WTC11 (cell line): ENCODE measurements at regions not wholly inside any gene's neighbourhood (a gene's known extent, or its start where the extent isn't known, plus 50 kb on each side); places are given as distances from the start of the nearest gene placed in this dataset.

ENCODE experiments used
- ATAC-seq: fragments of 200-7000 bp; cut with Tn5 transposase; 2 replicates; pipeline ENCODE4 v1.10.0; 2021; ENCODE audit warnings: mild to moderate bottlenecking, moderate library complexity
- CTCF ChIA-PET: fragments of 300-600 bp; sonication (Branson Sonifier 250); formaldehyde crosslinking; loops from one replicate; lab custom pipeline; 2021; ENCODE audit warnings: antibody characterized with exemption; lab: Charles Lee
- POLR2A ChIA-PET: fragments of 350-600 bp; sonication (Branson Sonifier 250); formaldehyde crosslinking; loops from one replicate; lab custom pipeline; 2021; ENCODE audit warnings: antibody characterized with exemption; lab: Charles Lee
- DNase-seq: peaks from one replicate; pipeline ENCODE4 v3.0.0; 2021; ENCODE audit warnings: low spot score
- H3K27ac Mint-ChIP-seq: 2 replicates; pipeline ENCODE4 v1.8.0; 2021; ENCODE audit warnings: mixed read lengths
- H3K27me3 Mint-ChIP-seq: 2 replicates; pipeline ENCODE4 v1.8.0; 2021; ENCODE audit warnings: low read depth, mild to moderate bottlenecking, moderate library complexity, mixed read lengths
- H3K36me3 Mint-ChIP-seq: 2 replicates; pipeline ENCODE4 v1.8.0; 2021; ENCODE audit warnings: mixed read lengths
- H3K4me1 Mint-ChIP-seq: 2 replicates; pipeline ENCODE4 v1.8.0; 2022; ENCODE audit warnings: mixed read lengths
- H3K4me3 Mint-ChIP-seq: 2 replicates; pipeline ENCODE4 v1.8.0; 2021; ENCODE audit warnings: mild to moderate bottlenecking, moderate library complexity, mixed read lengths
- H3K9me3 Mint-ChIP-seq: 2 replicates; pipeline ENCODE4 v1.8.0; 2021; ENCODE audit warnings: mixed read lengths
- CBFB ChIP-seq: sonication (generic); formaldehyde crosslinking; IDR thresholded peaks from 2 replicates; pipeline ENCODE4 v1.8.1; 2022; ENCODE audit warnings: mild to moderate bottlenecking, low read depth, missing genetic modification reagents
- CREM ChIP-seq: sonication (generic); formaldehyde crosslinking; IDR thresholded peaks from 2 replicates; pipeline ENCODE4 v1.8.1; 2022; ENCODE audit warnings: mild to moderate bottlenecking, missing genetic modification reagents, moderate library complexity
- CTCF ChIP-seq: fragments of 200-600 bp; IDR thresholded peaks from 2 replicates; pipeline ENCODE4 v1.8.0; 2022; ENCODE audit warnings: antibody characterized with exemption
- ELF4 ChIP-seq: sonication (generic); formaldehyde crosslinking; IDR thresholded peaks from 2 replicates; pipeline ENCODE4 v1.8.1; 2022; ENCODE audit warnings: low read depth, mild to moderate bottlenecking, moderate library complexity, missing genetic modification reagents
- FOXP4 ChIP-seq: sonication (generic); formaldehyde crosslinking; IDR thresholded peaks from 2 replicates; pipeline ENCODE4 v1.8.0; 2022; ENCODE audit warnings: mild to moderate bottlenecking, missing genetic modification reagents
- HMGXB4 ChIP-seq: sonication (generic); formaldehyde crosslinking; IDR thresholded peaks from 2 replicates; pipeline ENCODE4 v1.8.1; 2023; ENCODE audit warnings: mild to moderate bottlenecking, moderate library complexity, missing genetic modification reagents
- NR2C2 ChIP-seq: sonication (generic); formaldehyde crosslinking; IDR thresholded peaks from 2 replicates; pipeline ENCODE4 v1.8.0; 2022; ENCODE audit warnings: mild to moderate bottlenecking, missing genetic modification reagents
- NR3C1 ChIP-seq: sonication (generic); formaldehyde crosslinking; conservative IDR thresholded peaks from 2 replicates; pipeline ENCODE4 v1.8.1; 2023; ENCODE audit warnings: low read depth, mild to moderate bottlenecking, missing genetic modification reagents
- SOX15 ChIP-seq: fragments of 250-450 bp; sonication (Bioruptor Pico); IDR thresholded peaks from 2 replicates; pipeline ENCODE4 v1.9.0; 2021; ENCODE audit warnings: mild to moderate bottlenecking
- TCF7 ChIP-seq: sonication (generic); formaldehyde crosslinking; IDR thresholded peaks from 2 replicates; pipeline ENCODE4 v1.8.0; 2022; ENCODE audit warnings: mild to moderate bottlenecking, low read depth, missing genetic modification reagents, moderate library complexity
- TEAD1 ChIP-seq: sonication (generic); formaldehyde crosslinking; IDR thresholded peaks from 2 replicates; pipeline ENCODE4 v1.8.0; 2022; ENCODE audit warnings: mild to moderate bottlenecking, missing genetic modification reagents
- USF2 ChIP-seq: sonication (generic); formaldehyde crosslinking; IDR thresholded peaks from 2 replicates; pipeline ENCODE4 v1.8.1; 2023; ENCODE audit warnings: mild to moderate bottlenecking, missing genetic modification reagents, moderate library complexity
- ZNF121 ChIP-seq: sonication (generic); formaldehyde crosslinking; IDR thresholded peaks from 2 replicates; pipeline ENCODE4 v1.8.0; 2023; ENCODE audit warnings: missing genetic modification reagents
- ZNF423 ChIP-seq: fragments of 250-450 bp; sonication (Bioruptor Pico); IDR thresholded peaks from 2 replicates; pipeline ENCODE4 v2.1.2; 2022; ENCODE audit warnings: mild to moderate bottlenecking, moderate library complexity
- ZNF532 ChIP-seq: fragments of 250-450 bp; sonication (Bioruptor Pico); IDR thresholded peaks from 2 replicates; pipeline ENCODE4 v1.9.0; 2021; ENCODE audit warnings: mild to moderate bottlenecking, borderline replicate concordance
- TF ChIP-seq, protein P1 (sequence below): fragments of 250-450 bp; sonication (Bioruptor Pico); IDR thresholded peaks from 2 replicates; pipeline ENCODE4 v1.9.0; 2021; ENCODE audit warnings: moderate library complexity, mild to moderate bottlenecking, inconsistent platforms, borderline replicate concordance
- TF ChIP-seq, protein P2 (sequence below): sonication (generic); formaldehyde crosslinking; conservative IDR thresholded peaks from 2 replicates; pipeline ENCODE4 v1.8.1; 2023; ENCODE audit warnings: mild to moderate bottlenecking, low read depth, missing genetic modification reagents, moderate library complexity
- TF ChIP-seq, protein P3 (sequence below): sonication (generic); formaldehyde crosslinking; IDR thresholded peaks from 2 replicates; pipeline ENCODE4 v1.8.1; 2023; ENCODE audit warnings: mild to moderate bottlenecking, missing genetic modification reagents
- TF ChIP-seq, protein P4 (sequence below): sonication (generic); formaldehyde crosslinking; IDR thresholded peaks from 2 replicates; pipeline ENCODE4 v1.8.0; 2022; ENCODE audit warnings: mild to moderate bottlenecking, missing genetic modification reagents

DNA sequence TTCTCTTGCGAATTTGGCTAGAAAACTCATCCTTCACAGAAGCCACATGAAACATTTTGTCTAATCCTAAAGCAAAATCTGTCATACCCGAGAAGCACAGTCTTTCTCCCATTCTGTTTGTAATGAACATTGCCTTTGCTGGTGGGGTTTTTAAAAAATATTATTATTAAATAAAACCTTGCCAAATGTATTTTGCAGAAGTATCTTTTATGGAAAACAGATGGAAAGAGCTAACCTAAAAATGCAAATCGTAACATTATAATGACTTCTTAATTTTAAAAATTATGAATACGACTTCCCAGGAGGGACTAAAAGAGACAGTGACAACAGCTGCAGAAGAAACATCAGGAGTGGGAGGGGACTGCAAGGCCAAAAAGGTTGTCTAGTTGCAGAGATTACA is 246.3 kb upstream of the TAS2R1 start (continued):
- no peak for TF ChIP-seq HMGXB4
- TF ChIP-seq TCF7 (CRISPR knock-in tag): no peak
- TF ChIP-seq ZNF121 (CRISPR knock-in tag): no peak
- no peak for TF ChIP-seq ZNF423 (CRISPR knock-in tag)
- no peak for TF ChIP-seq TEAD1 (CRISPR knock-in tag)
- no peak for TF ChIP-seq CREM
- no peak for TF ChIP-seq USF2 (CRISPR knock-in tag)

DNA sequence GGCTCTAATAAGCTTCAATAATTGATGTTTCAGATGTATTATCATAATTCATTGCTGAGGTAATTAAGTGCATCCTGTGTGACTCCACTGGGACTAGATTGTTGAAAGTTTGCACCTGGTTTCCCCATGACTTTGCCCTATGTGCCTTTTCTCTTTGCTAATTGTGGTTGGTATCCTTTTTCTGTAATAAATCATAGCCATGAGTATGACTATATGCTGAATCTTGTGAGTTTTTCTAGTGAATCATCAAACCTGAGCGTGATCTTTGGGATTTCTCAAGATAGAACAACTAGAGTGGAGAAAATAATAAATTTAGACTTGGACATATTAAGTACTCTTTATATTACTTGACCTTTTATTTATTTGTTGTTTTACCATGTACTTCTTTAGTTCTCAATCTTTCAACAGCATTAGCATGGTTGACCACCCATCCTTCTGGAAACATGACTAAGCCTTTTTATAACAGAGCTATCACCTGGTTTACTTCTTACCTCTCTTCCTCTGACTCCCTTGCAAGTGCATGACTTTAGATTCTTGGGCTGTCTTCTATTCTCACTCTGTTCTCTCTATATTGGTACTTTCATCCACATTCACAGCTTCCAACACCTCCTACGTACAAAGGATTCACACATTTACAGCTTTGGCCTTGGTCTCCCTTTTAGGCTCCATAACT is 239.6 kb upstream of the TAS2R1 start:
- peaks cover 52% of the 10 kb centered on the region for H3K36me3 Mint-ChIP-seq
- CTCF ChIA-PET: no interaction called here
- no peak overlapping the region for H3K4me3 Mint-ChIP-seq
- ATAC-seq (no peak), DNase-seq (no peak)
- peaks cover 2% of the 10 kb centered on the region; the same call in 1 of the 2 replicates for H3K27me3 Mint-ChIP-seq
- H3K4me1 Mint-ChIP-seq: peaks cover 3% of the 10 kb centered on the region
- POLR2A ChIA-PET: no interaction called here
- peaks cover 73% of the 10 kb centered on the region for H3K9me3 Mint-ChIP-seq
- no peak overlapping the region for H3K27ac Mint-ChIP-seq
- TF ChIP-seq FOXP4 (no peak), CTCF (no peak), SOX15 (CRISPR knock-in tag) (no peak), NR2C2 (CRISPR knock-in tag) (no peak), CBFB (CRISPR knock-in tag) (no peak), ZNF532 (CRISPR knock-in tag) (no peak), NR3C1 (CRISPR knock-in tag) (no peak), ELF4 (no peak)
- TF ChIP-seq, protein P1, sequence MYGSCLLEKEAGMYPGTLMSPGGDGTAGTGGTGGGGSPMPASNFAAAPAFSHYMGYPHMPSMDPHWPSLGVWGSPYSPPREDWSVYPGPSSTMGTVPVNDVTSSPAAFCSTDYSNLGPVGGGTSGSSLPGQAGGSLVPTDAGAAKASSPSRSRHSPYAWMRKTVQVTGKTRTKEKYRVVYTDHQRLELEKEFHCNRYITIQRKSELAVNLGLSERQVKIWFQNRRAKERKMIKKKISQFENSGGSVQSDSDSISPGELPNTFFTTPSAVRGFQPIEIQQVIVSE (CRISPR knock-in tag): no peak
- TF ChIP-seq, protein P2, sequence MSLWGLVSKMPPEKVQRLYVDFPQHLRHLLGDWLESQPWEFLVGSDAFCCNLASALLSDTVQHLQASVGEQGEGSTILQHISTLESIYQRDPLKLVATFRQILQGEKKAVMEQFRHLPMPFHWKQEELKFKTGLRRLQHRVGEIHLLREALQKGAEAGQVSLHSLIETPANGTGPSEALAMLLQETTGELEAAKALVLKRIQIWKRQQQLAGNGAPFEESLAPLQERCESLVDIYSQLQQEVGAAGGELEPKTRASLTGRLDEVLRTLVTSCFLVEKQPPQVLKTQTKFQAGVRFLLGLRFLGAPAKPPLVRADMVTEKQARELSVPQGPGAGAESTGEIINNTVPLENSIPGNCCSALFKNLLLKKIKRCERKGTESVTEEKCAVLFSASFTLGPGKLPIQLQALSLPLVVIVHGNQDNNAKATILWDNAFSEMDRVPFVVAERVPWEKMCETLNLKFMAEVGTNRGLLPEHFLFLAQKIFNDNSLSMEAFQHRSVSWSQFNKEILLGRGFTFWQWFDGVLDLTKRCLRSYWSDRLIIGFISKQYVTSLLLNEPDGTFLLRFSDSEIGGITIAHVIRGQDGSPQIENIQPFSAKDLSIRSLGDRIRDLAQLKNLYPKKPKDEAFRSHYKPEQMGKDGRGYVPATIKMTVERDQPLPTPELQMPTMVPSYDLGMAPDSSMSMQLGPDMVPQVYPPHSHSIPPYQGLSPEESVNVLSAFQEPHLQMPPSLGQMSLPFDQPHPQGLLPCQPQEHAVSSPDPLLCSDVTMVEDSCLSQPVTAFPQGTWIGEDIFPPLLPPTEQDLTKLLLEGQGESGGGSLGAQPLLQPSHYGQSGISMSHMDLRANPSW (CRISPR knock-in tag): no peak
- TF ChIP-seq, protein P3, sequence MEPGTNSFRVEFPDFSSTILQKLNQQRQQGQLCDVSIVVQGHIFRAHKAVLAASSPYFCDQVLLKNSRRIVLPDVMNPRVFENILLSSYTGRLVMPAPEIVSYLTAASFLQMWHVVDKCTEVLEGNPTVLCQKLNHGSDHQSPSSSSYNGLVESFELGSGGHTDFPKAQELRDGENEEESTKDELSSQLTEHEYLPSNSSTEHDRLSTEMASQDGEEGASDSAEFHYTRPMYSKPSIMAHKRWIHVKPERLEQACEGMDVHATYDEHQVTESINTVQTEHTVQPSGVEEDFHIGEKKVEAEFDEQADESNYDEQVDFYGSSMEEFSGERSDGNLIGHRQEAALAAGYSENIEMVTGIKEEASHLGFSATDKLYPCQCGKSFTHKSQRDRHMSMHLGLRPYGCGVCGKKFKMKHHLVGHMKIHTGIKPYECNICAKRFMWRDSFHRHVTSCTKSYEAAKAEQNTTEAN (CRISPR knock-in tag): no peak
- TF ChIP-seq, protein P4, sequence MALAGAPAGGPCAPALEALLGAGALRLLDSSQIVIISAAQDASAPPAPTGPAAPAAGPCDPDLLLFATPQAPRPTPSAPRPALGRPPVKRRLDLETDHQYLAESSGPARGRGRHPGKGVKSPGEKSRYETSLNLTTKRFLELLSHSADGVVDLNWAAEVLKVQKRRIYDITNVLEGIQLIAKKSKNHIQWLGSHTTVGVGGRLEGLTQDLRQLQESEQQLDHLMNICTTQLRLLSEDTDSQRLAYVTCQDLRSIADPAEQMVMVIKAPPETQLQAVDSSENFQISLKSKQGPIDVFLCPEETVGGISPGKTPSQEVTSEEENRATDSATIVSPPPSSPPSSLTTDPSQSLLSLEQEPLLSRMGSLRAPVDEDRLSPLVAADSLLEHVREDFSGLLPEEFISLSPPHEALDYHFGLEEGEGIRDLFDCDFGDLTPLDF (CRISPR knock-in tag): no peak
